Caco-2 (cell line): ENCODE measurements at regions not wholly inside any gene's neighbourhood (a gene's known extent, or its start where the extent isn't known, plus 50 kb on each side); places are given as distances from the start of the nearest gene placed in this dataset.

Experiments used
- BruUV-seq: library from RNA; stranded (reverse); fragments of 400-500 nt; replicated peaks from 2 replicates; lab custom pipeline; 2021; lab: Mats Ljungman, UMichigan
- CTCF ChIA-PET: fragments of 300-600 bp; sonication (Branson Sonifier 250); formaldehyde crosslinking; loops from one replicate; lab custom pipeline; 2022; ENCODE audit warnings: antibody characterized with exemption; lab: Charles Lee
- POLR2A ChIA-PET: fragments of 300-600 bp; sonication (Branson Sonifier 250); formaldehyde crosslinking; loops from one replicate; lab custom pipeline; 2022; ENCODE audit warnings: antibody characterized with exemption; lab: Charles Lee
- DNase-seq, 2 experiments: peaks; one replicate each; pipeline versions ENCODE4 v3.0.0 to v3.0.0-alpha.2; 2020 to 2022
- H3K27me3 ChIP-seq: replicated peaks from 2 replicates; pipeline ENCODE4 v1.6.0; 2011; ENCODE audit warnings: low read length; ENCODE audit not compliant: control insufficient read depth, insufficient read depth
- H3K36me3 ChIP-seq: 2 replicates; pipeline ENCODE4 v1.5.1; 2011; ENCODE audit warnings: low read length; ENCODE audit not compliant: control insufficient read depth, insufficient read depth
- H3K4me1 ChIP-seq: fragments of 250-450 bp; sonication (Bioruptor Pico); 2 replicates; pipeline ENCODE4 v1.5.1; 2020; ENCODE audit warnings: mild to moderate bottlenecking
- H3K4me3 ChIP-seq: 2 replicates; pipeline ENCODE4 v1.5.1; 2011; ENCODE audit warnings: low read depth, mild to moderate bottlenecking, control low read depth, low read length
- H3K9me3 ChIP-seq: fragments of 250-450 bp; sonication (Bioruptor Pico); 2 replicates; pipeline ENCODE4 v1.5.1; 2020; ENCODE audit warnings: mild to moderate bottlenecking, moderate library complexity
- H3K27ac Mint-ChIP-seq: one replicate; pipeline ENCODE4 v1.8.0; 2022; ENCODE audit warnings: mixed read lengths; ENCODE audit not compliant: unreplicated experiment
- H3K27me3 Mint-ChIP-seq: one replicate; pipeline ENCODE4 v1.8.0; 2022; ENCODE audit warnings: mixed read lengths; ENCODE audit not compliant: insufficient read depth, unreplicated experiment
- H3K36me3 Mint-ChIP-seq: one replicate; pipeline ENCODE4 v1.8.0; 2022; ENCODE audit warnings: mild to moderate bottlenecking, mixed read lengths; ENCODE audit not compliant: insufficient read depth, unreplicated experiment
- H3K4me1 Mint-ChIP-seq: one replicate; pipeline ENCODE4 v1.8.0; 2022; ENCODE audit warnings: low read depth, mixed read lengths; ENCODE audit not compliant: unreplicated experiment
- H3K4me3 Mint-ChIP-seq: one replicate; pipeline ENCODE4 v1.8.0; 2022; ENCODE audit warnings: mild to moderate bottlenecking, moderate library complexity, mixed read lengths; ENCODE audit not compliant: unreplicated experiment
- H3K9me3 Mint-ChIP-seq: one replicate; pipeline ENCODE4 v1.8.0; 2022; ENCODE audit warnings: mixed read lengths; ENCODE audit not compliant: unreplicated experiment
- intact Hi-C: fragments of 100-400 bp; cut with micrococcal nuclease; formaldehyde crosslinking; loops from one replicate; pipeline ENCODE4 v1.10.0; 2022; ENCODE audit not compliant: unreplicated experiment
- TF ChIP-seq, protein P1 (sequence below), 2 experiments: fragments of 200-600 bp in 1 of 2; IDR thresholded peaks; 1 replicate in 1 of 2; 2 replicates in 1 of 2; pipeline versions ENCODE4 v1.5.1 to v1.8.0; 2011 to 2022; ENCODE audit warnings: antibody characterized with exemption in 1 of 2, control low read depth in 1 of 2, inconsistent platforms in 1 of 2, low read depth in 1 of 2, low read length in 1 of 2, mild to moderate bottlenecking in 1 of 2, moderate library complexity in 1 of 2; ENCODE audit not compliant: insufficient read depth in 1 of 2, severe bottlenecking in 1 of 2, unreplicated experiment in 1 of 2

DNA sequence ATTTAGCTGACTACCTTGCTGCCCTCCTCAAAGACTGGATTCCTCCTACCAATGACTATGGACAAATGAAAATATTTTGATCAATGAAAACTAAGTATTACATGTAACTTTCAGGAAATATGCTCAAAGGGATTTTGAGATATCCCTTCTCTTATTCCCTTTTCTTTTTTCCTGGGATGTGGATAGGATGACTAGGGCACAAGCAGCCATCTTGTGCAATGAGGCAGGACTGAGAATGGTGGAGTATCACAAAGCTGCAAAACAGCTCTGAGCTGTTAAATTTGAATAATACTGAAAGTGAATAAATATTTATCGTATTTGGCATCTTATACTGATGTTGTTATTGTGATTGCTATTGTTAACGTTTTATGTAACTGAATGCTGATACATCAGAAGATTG is 333.1 kb upstream of the NUDT12 start:
- no peaks in the 10 kb centered on the region for H3K4me1 ChIP-seq
- no TSS peak for BruUV-seq
- intact Hi-C loops: no loop called here
- no peak for DNase-seq
- H3K36me3 Mint-ChIP-seq: no peaks in the 10 kb centered on the region
- H3K27me3 Mint-ChIP-seq: peaks cover 5% of the 10 kb centered on the region
- no peak overlapping the region for H3K4me3 Mint-ChIP-seq
- CTCF ChIA-PET: no interaction called here
- POLR2A ChIA-PET: no interaction called here
- H3K9me3 Mint-ChIP-seq: no peaks in the 10 kb centered on the region
- no peak overlapping the region for H3K4me3 ChIP-seq
- no peaks in the 10 kb centered on the region for H3K4me1 Mint-ChIP-seq
- H3K27ac Mint-ChIP-seq: no peak overlapping the region
- TF ChIP-seq, protein P1, sequence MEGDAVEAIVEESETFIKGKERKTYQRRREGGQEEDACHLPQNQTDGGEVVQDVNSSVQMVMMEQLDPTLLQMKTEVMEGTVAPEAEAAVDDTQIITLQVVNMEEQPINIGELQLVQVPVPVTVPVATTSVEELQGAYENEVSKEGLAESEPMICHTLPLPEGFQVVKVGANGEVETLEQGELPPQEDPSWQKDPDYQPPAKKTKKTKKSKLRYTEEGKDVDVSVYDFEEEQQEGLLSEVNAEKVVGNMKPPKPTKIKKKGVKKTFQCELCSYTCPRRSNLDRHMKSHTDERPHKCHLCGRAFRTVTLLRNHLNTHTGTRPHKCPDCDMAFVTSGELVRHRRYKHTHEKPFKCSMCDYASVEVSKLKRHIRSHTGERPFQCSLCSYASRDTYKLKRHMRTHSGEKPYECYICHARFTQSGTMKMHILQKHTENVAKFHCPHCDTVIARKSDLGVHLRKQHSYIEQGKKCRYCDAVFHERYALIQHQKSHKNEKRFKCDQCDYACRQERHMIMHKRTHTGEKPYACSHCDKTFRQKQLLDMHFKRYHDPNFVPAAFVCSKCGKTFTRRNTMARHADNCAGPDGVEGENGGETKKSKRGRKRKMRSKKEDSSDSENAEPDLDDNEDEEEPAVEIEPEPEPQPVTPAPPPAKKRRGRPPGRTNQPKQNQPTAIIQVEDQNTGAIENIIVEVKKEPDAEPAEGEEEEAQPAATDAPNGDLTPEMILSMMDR (IDR thresholded peaks at IDR 0.05; ENCODE audit: insufficient read depth in 1 of 2, low read depth in 1 of 2, low read length in 1 of 2, severe bottlenecking in 1 of 2, unreplicated experiment in 1 of 2): no peak
- H3K9me3 ChIP-seq: no peaks in the 10 kb centered on the region
- no peaks in the 10 kb centered on the region for H3K27me3 ChIP-seq
- no peaks in the 10 kb centered on the region for H3K36me3 ChIP-seq

DNA sequence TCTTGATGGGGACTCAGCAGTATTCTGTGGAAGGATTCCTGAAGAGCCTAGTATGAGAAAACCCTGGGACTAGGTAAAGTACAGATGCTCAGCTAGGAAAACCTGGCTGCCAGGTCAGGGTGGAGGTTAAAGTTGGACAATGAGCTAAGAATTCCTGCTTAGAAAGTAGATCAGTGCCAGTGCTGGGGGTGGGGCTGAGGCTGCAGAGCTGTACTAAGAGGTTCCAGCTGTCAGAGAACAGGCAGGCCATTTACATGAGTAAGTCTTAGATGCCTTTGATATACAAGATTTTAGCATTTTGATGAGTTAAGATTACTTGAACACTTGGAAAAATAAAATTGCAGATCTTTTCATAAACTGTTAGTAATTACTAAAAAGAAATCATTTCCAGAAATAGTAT is 332.3 kb upstream of the NUDT12 start:
- H3K9me3 Mint-ChIP-seq: no peaks in the 10 kb centered on the region
- Histone ChIP-seq H3K9me3 (no peaks in the 10 kb centered on the region), H3K4me3 (no peak overlapping the region), H3K27me3 (no peaks in the 10 kb centered on the region), H3K4me1 (no peaks in the 10 kb centered on the region), H3K36me3 (no peaks in the 10 kb centered on the region)
- H3K4me3 Mint-ChIP-seq: no peak overlapping the region
- H3K27ac Mint-ChIP-seq: no peak overlapping the region
- ChIA-PET CTCF (no interaction called here), POLR2A (no interaction called here)
- TF ChIP-seq, protein P1 (IDR thresholded peaks at IDR 0.05; ENCODE audit: insufficient read depth in 1 of 2, low read depth in 1 of 2, low read length in 1 of 2, severe bottlenecking in 1 of 2, unreplicated experiment in 1 of 2): no peak
- H3K36me3 Mint-ChIP-seq: no peaks in the 10 kb centered on the region
- intact Hi-C loops: no loop called here
- no peaks in the 10 kb centered on the region for H3K4me1 Mint-ChIP-seq
- H3K27me3 Mint-ChIP-seq: peaks cover 5% of the 10 kb centered on the region
- BruUV-seq: no TSS peak
- no peak for DNase-seq

DNA sequence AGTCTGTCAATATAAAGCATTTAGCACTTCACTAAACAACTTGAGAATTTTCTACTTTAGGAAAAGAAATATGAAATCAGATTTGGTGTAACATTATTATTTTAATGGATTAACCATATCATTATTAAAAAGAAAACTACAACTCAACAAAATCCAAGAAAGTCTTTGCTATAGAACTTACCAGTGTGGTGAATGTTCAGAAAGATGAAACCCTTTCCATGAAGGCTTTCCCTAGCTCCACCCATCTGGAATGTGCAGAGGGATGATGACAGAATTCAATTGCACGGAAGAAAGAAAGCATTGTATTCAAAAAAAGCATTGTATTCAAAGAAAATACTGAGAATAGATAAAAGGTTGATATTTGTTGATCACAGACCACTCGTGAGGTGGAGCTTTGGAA is 328.6 kb upstream of the NUDT12 start:
- no peaks in the 10 kb centered on the region for H3K4me1 Mint-ChIP-seq
- Histone ChIP-seq H3K36me3 (no peaks in the 10 kb centered on the region), H3K9me3 (no peaks in the 10 kb centered on the region), H3K4me3 (no peak overlapping the region), H3K27me3 (no peaks in the 10 kb centered on the region), H3K4me1 (no peaks in the 10 kb centered on the region)
- H3K27ac Mint-ChIP-seq: no peak overlapping the region
- intact Hi-C loops: no loop called here
- CTCF ChIA-PET: no interaction called here
- no peaks in the 10 kb centered on the region for H3K9me3 Mint-ChIP-seq
- H3K27me3 Mint-ChIP-seq: peaks cover 3% of the 10 kb centered on the region
- H3K4me3 Mint-ChIP-seq: no peak overlapping the region
- no TSS peak for BruUV-seq
- no peaks in the 10 kb centered on the region for H3K36me3 Mint-ChIP-seq
- POLR2A ChIA-PET: no interaction called here
- DNase-seq: no peak
- TF ChIP-seq, protein P1 (IDR thresholded peaks at IDR 0.05; ENCODE audit: insufficient read depth in 1 of 2, low read depth in 1 of 2, low read length in 1 of 2, severe bottlenecking in 1 of 2, unreplicated experiment in 1 of 2): no peak
